Middle frontal gyrus (tissue), 1 donor: ENCODE measurements at regions not wholly inside any gene's neighbourhood (a gene's known extent, or its start where the extent isn't known, plus 50 kb on each side); places are given as distances from the start of the nearest gene placed in this dataset.

Experiments used
- DNase-seq: peaks from one replicate; pipeline ENCODE4 v3.0.0-alpha.2; 2015; ENCODE audit warnings: low spot score; ENCODE audit errors: extremely low spot score

DNA sequence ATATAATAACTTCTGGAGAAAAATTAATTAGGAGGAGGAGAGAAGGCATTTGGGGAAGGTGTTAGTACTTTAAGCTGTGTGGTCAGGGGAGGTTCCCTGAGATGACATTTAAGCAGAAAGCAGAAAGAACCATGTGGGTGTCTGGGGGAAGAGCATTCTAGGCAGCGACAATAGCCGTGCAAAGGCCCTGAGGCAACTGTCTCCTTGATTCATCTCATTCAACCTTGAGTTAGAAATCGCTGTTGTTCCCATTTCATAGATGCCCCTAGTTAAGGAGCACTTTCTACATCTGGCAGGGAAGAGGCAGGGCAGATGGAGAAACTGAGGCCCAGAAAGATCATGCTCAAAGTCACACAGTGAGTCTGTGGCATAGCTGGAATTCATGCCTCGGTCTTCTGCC is 108.6 kb upstream of the RUNX3 start:
- DNase-seq = no peak

DNA sequence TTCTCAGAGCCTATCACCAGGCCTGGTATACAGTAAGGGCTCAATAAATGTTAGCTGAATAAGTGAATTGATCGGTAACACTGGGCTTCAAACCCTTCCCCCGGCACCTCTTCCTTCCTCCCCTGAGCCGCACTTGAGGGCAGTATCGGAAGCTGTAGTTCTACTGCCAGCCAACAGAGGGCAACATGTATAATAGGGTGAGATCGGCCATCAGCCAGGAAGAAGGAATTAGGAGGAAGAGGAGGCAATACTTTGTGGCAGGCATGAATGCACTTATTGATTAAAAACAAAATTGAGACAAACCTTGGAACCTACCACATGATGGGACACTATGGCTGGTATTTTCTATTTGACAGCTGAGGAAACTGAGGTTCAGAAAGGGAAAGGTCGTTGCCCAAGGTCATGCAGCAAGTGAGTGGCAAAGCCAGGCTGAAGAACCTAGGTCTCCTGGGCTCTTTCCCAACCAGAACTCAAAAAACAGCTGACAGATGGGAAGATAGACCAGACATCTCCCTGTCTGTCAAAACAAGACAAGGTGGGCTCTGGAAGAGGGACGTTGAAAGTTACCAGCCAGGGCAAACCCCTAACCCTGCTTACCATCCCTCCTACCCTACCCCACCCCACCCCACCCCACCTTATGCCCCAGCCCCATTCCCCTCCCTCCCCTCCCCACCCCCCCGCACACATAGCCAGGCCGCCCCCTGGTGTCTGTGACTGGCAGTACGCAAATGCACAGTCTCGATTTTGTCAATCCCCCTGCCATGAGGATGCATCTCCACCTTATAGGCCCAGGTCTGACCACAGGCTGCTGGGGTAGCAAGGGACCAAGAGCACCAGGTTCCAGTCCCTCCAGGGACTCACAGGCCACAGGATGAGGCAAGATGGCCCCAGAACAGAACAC is 107.3 kb upstream of the RUNX3 start:
- no peak for DNase-seq

GRCh38 chr1:25036117-25036546 is 106.1 kb upstream of the RUNX3 start:
- no peak for DNase-seq

GRCh38 chr1:25035523-25036116 is 105.5 kb upstream of the RUNX3 start:
- no peak for DNase-seq

DNA sequence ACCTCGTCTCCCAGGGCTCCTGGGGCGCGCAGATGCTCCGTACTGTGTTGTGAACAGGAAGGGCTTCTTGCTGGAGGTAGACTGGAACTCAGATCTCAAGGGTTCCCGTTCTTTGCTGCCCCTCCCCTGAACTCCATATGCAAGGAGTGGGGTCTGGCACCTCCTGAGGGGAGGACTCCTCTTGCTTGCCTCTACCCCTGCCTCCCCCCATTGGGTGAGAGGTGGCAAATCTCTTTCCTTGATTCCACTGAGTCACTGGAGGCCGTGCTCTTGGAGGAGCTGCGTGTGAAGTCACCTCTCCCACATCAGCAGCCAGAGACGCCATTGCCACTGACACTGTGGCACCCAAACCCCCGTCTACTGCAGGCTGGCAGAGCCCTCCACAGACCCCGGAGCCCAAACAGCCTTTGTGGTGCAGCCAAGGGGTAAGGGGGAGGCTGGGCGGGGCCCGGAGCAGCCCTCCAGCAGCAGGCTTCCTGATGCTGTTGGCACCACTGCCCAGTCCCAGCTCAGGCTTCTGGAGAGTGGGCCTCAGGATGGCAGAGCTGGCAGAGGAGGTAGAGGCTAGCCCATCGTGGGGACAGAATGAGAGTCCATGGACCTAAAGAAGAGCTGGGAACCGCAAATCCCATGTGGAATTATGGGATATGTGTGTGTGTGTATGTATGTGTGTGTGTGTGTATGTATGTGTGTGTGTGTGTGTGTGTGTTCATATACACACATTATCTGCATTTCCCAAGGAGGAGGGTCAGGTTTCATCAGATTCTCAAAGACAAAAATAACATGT is 104.9 kb upstream of the RUNX3 start:
- DNase-seq = no peak

GRCh38 chr1:25033828-25034705 is 104.0 kb upstream of the RUNX3 start:
- DNase-seq = no peak

DNA sequence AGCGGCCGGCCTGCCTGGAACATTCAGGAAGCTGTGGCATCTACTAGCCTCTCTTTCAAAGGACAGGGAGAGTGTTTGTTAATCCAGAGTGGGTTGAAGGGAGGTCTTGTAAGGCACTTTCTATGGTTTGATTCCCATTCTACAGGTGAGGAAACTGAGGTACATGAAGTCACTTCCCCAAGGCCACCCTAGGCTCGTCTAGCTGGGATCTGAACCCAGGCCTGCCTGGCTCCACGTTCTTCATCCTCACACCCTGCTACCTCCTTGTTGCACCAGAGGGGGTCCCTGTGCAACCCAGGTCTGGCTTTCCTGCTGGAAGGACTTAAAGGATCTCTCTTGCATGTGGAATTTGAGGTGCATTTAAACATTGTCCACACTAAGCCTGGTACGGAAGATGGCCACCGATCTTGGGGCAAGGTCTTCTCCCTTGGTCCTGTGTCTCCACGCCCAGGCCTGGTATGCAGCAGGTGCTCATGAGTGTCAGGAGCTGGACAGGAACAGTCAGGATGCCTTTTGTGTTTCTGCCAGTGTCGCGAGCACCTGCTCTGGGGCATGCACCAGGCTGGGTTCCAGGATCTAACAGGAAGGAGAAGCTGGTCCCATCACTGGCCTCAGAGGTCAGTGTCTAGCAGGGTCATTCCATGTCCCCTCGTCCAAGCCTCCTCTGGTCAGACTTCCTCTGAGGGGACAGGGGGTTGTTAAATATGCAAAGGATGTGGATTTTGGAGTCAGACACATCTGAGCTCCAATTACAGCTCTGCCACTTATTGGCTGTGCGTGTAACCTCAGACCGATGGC is 103.2 kb upstream of the RUNX3 start:
- DNase-seq = no peak

GRCh38 chr1:25031966-25032667 is 102.0 kb upstream of the RUNX3 start:
- no peak for DNase-seq

DNA sequence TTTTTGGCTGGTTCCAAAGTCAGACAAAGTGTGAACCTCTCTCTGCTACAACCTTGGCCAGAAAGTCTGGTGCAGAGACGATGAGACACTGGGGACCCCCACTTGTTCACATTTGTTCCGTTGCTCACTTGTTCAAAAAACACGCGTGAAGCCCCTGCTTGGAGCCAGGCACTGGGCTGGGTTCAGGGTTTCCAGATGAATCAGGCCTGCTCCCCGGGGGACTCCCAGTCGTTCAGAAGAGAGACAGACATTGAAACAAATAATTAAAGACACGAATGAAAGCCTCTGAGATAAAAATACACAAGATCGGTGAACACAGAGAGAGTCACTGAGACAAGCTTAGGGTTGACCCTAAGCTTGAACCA is 101.5 kb upstream of the RUNX3 start:
- DNase-seq = no peak

DNA sequence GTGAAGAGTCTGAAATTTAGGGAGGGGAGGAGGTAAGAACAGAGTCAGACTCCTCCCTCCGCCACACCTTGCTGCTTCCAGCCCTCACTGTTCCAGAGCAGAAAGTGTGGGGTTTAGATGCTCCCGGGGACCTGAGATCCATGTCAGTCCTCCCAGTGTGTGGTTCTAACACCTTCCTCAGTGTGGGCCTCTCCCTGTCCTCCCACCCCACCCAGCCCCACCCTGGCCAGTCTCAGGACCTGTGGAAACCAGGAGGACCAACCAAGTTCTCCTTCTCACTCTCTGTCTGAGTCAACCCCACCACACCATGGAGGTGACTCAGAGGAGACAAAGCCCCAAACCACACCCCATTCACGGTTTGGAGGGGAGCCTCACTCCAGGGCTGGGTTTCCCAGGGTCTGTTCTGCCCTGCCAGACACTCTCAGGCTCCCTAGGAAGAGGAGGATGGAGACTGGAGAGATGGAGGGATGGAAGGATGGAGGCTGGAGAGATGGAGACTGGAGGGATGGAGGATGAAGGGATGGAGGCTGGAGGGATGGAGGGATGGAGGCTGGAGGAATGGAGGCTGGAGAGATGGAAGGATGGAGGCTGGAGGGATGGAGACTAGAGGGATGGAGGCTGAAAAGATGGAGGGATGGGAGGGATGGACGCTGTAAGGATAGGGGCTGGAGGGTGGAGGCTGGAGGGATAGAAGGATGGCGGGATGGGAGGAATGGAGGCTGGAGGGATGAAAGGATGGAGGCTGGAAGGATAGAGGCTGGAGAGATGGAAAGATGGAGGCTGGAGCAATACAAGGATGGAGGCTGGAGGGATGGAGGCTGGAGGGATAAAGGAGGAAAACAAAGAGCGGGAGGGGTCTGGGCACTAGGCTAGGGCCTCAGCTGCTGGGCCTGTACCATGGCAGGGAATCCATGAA is 100.9 kb upstream of the RUNX3 start:
- no peak for DNase-seq

DNA sequence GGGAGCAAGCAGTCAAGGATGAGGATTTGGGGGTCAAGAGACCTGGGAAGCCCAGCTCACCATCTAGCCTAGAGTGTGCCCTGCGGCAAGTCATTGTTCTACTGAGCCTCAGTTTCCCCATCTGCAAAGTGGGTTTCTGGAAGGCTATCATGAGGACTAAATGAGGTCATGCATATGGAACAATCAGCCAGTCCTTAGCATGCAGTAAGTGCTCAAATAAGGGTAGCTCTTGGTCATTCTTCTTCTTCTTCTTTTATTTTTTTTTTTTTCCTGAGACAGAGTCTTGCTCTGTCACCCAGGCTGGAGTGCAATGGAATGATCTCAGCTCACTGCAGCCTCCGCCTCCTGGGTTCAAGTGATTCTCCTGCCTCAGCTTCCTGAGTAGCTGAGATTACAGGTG is 99.9 kb upstream of the RUNX3 start:
- DNase-seq = no peak

GRCh38 chr1:25028907-25029599 is 99.0 kb upstream of the RUNX3 start:
- DNase-seq = no peak

- no peak for DNase-seq
Measured at GRCh38 chr1:25028587-25028906, 98.5 kb upstream of the RUNX3 start.

DNA sequence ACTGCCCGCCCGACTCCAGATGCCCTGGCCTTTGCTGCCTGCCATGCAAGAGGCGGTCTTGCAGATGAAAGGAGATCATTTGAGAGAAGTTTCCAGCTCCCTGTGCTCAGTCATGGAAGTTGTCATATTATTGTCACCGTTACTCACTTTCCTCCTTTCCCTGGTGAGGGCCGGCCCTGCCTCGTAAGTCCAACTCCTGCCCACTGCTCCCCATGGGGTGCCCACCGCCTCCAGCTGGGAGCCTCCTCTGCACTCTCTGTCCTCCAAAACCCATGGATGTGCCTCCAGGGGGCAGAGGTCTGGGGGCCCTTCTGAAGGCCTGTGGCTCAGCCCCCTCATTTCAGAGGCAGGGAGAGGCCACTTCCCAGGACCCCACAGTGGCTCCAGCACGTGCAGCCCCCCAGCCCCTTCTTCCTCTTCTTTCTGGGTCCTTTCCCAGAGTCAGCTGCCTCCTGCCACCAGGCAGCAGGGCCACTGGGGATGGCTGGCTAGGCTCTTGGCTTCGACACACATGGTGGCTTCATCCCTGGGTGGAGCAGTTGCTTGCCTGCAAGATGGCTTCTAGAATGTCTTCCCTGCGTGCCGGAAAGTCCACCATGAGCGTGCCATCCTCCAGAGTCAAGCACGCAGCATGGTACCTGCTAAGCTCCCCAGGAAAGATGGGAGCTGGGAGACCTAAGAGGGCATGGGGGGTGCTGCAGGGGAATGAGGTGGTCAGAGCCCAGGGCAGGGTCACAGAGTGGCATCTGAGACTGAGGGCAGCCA is 97.9 kb upstream of the RUNX3 start:
- no peak for DNase-seq

DNA sequence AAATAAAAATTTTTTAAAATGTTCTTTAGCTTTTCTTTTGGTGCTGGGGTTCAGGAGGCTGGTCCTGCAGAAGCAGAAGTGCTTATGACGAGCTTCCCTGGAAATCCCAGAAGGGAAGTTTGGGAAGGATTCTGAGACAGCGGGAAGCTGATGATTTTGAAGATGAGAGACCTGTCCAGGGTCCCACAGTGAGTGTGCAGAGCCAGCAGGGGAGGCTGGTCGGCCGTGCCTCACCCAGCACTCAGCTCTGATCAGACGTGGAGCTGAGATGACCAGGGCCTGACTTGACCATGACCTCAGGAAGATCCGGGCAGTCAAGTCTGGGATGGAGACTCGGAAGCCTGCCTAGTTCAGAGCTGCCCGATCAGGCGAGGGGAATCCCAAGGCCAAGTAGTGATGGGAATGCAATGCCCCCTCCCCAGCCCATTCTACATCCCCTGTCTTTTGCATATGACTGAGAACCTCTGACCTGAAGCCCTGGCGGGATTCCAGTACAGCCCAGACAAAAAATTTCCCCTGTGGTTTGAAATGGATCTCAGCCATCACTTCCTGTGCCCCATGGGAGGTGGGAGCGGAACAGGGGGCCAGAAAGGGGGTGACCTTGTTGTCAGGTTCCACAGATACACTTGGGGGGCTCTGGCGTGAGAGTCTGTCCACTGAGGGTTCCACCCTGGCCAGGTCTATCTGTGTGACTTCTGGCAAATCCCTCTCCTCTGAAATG is 96.8 kb upstream of the RUNX3 start:
- DNase-seq = no peak

- DNase-seq = no peak
Measured at GRCh38 chr1:25026304-25026703, 96.2 kb upstream of the RUNX3 start.
